ENCODE measurements at regions not wholly inside any gene's neighbourhood (a gene's known extent, or its start where the extent isn't known, plus 50 kb on each side); places are given as distances from the start of the nearest gene placed in this dataset.

DNA sequence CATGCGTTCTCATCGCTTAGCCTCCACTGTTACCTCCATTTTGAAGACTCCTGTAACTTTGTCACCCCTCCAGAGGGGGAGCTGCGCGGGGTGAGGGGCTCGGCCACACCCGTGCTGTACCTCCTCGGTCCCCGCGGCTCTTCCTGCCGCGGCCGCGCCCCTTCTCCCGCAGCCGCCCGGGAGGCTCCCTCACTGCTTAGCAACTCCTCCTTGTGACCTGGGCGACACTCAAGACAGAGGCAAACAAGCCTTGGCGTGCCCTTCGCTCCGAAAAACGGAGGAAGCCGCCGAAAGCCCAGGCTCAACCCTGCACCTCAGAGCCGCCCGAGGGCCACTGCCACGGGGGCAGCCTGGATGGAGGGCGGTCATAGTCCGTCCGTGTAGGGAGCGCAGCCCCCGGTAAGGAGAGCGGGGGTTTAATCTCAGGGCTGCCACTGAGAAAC is 494.3 kb downstream of the FOXO1 start:
- no peaks in the 10 kb centered on the region for H3K9me2 ChIP-seq (replicated peaks; ENCODE audit: control insufficient read depth, low read length)
- no peak overlapping the region for H3K4me3 ChIP-seq (ENCODE audit: low read length)
- H3K79me2 ChIP-seq (ENCODE audit: control insufficient read depth, low read length): no peaks in the 10 kb centered on the region
- H3K9me3 ChIP-seq (ENCODE audit: control insufficient read depth, insufficient read depth, low read length): no peaks in the 10 kb centered on the region
- H3K4me1 ChIP-seq (ENCODE audit: control insufficient read depth, low read length): no peaks in the 10 kb centered on the region
- TF ChIP-seq EZH2phosphoT487 (IDR thresholded peaks at IDR 0.05; ENCODE audit: borderline replicate concordance, low read length): no peak
- TF ChIP-seq, protein P1, sequence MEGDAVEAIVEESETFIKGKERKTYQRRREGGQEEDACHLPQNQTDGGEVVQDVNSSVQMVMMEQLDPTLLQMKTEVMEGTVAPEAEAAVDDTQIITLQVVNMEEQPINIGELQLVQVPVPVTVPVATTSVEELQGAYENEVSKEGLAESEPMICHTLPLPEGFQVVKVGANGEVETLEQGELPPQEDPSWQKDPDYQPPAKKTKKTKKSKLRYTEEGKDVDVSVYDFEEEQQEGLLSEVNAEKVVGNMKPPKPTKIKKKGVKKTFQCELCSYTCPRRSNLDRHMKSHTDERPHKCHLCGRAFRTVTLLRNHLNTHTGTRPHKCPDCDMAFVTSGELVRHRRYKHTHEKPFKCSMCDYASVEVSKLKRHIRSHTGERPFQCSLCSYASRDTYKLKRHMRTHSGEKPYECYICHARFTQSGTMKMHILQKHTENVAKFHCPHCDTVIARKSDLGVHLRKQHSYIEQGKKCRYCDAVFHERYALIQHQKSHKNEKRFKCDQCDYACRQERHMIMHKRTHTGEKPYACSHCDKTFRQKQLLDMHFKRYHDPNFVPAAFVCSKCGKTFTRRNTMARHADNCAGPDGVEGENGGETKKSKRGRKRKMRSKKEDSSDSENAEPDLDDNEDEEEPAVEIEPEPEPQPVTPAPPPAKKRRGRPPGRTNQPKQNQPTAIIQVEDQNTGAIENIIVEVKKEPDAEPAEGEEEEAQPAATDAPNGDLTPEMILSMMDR (IDR thresholded peaks at IDR 0.05; ENCODE audit: low read depth, low read length, poor library complexity, severe bottlenecking): no peak
- no peak overlapping the region for H3K4me2 ChIP-seq (ENCODE audit: low read length)
- H3K27ac ChIP-seq (ENCODE audit: low read depth, low read length): no peak overlapping the region
- no peaks in the 10 kb centered on the region for H4K20me1 ChIP-seq (ENCODE audit: control insufficient read depth, insufficient read depth, low read depth, low read length)
- no peaks in the 10 kb centered on the region for H3K36me3 ChIP-seq (ENCODE audit: control insufficient read depth, low read length)
- H3K27me3 ChIP-seq (ENCODE audit: control insufficient read depth, low read length): no peaks in the 10 kb centered on the region
- no peaks in the 10 kb centered on the region for H3F3A ChIP-seq (ENCODE audit: control insufficient read depth, insufficient read depth)

DNA sequence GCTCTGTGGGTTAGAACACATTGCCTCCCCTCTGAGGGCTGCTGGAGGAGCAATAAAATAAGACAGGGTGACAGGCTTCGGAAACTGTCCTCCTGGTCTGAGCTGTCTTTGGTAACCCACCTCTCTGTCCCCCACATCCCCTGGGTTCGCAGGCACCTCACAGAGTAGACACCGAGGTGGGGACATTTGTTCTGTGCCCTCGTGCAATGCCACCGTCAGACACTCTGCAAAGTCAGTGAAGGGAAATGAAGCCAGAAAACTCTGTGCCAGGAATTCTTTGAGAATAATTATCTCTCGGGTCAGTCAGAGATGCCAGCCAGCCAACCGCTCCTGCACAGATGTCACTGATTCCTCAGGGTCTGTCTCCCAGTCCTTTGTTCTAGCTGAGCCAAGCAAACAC is 493.6 kb downstream of the FOXO1 start:
- no peaks in the 10 kb centered on the region for H3K79me2 ChIP-seq (ENCODE audit: control insufficient read depth, low read length)
- H3K27me3 ChIP-seq (ENCODE audit: control insufficient read depth, low read length): no peaks in the 10 kb centered on the region
- H3K4me1 ChIP-seq (ENCODE audit: control insufficient read depth, low read length): no peaks in the 10 kb centered on the region
- no peak for TF ChIP-seq EZH2phosphoT487 (IDR thresholded peaks at IDR 0.05; ENCODE audit: borderline replicate concordance, low read length)
- TF ChIP-seq, protein P1 (IDR thresholded peaks at IDR 0.05; ENCODE audit: low read depth, low read length, poor library complexity, severe bottlenecking): no peak
- H4K20me1 ChIP-seq (ENCODE audit: control insufficient read depth, insufficient read depth, low read depth, low read length): no peaks in the 10 kb centered on the region
- H3K27ac ChIP-seq (ENCODE audit: low read depth, low read length): no peak overlapping the region
- no peaks in the 10 kb centered on the region for H3K36me3 ChIP-seq (ENCODE audit: control insufficient read depth, low read length)
- no peaks in the 10 kb centered on the region for H3K9me3 ChIP-seq (ENCODE audit: control insufficient read depth, insufficient read depth, low read length)
- no peaks in the 10 kb centered on the region for H3K9me2 ChIP-seq (replicated peaks; ENCODE audit: control insufficient read depth, low read length)
- no peak overlapping the region for H3K4me2 ChIP-seq (ENCODE audit: low read length)
- H3K4me3 ChIP-seq (ENCODE audit: low read length): no peak overlapping the region
- H3F3A ChIP-seq (ENCODE audit: control insufficient read depth, insufficient read depth): no peaks in the 10 kb centered on the region

- Histone ChIP-seq H3K9me2 (replicated peaks; ENCODE audit: control insufficient read depth, low read length) (no peaks in the 10 kb centered on the region), H3K9me3 (ENCODE audit: control insufficient read depth, insufficient read depth, low read length) (no peaks in the 10 kb centered on the region), H3F3A (ENCODE audit: control insufficient read depth, insufficient read depth) (no peaks in the 10 kb centered on the region), H3K4me3 (ENCODE audit: low read length) (no peak overlapping the region), H3K79me2 (ENCODE audit: control insufficient read depth, low read length) (no peaks in the 10 kb centered on the region), H3K4me1 (ENCODE audit: control insufficient read depth, low read length) (no peaks in the 10 kb centered on the region), H3K27ac (ENCODE audit: low read depth, low read length) (no peak overlapping the region), H3K27me3 (ENCODE audit: control insufficient read depth, low read length) (no peaks in the 10 kb centered on the region), H3K36me3 (ENCODE audit: control insufficient read depth, low read length) (no peaks in the 10 kb centered on the region), H4K20me1 (ENCODE audit: control insufficient read depth, insufficient read depth, low read depth, low read length) (no peaks in the 10 kb centered on the region), H3K4me2 (ENCODE audit: low read length) (no peak overlapping the region)
- TF ChIP-seq, protein P1 (IDR thresholded peaks at IDR 0.05; ENCODE audit: low read depth, low read length, poor library complexity, severe bottlenecking): no peak
- no peak for TF ChIP-seq EZH2phosphoT487 (IDR thresholded peaks at IDR 0.05; ENCODE audit: borderline replicate concordance, low read length)
Measured at GRCh38 chr13:40175639-40176038, 490.8 kb downstream of the FOXO1 start.
